Liver (tissue), 8 donors: ENCODE measurements at regions not wholly inside any gene's neighbourhood (a gene's known extent, or its start where the extent isn't known, plus 50 kb on each side); places are given as distances from the start of the nearest gene placed in this dataset.

Experiments used
- DNase-seq: peaks from one replicate; pipeline ENCODE4 v3.0.0-alpha.2; 2017; ENCODE audit warnings: low spot score
- H3K27ac ChIP-seq, 2 donors: one replicate each; pipeline ENCODE4 v1.7.0; 2013; ENCODE audit warnings: inconsistent platforms in 2 of 2, low read length in 2 of 2, control low read depth in 1 of 2, low read depth in 1 of 2, mild to moderate bottlenecking in 1 of 2
- H3K27me3 ChIP-seq, 4 donors: one replicate each; pipeline versions ENCODE4 v1.6.1 to v1.7.0; 2013; ENCODE audit warnings: low read length in 3 of 4, inconsistent platforms in 1 of 4, mild to moderate bottlenecking in 1 of 4, moderate library complexity in 1 of 4; ENCODE audit not compliant: control insufficient read depth in 4 of 4, insufficient read depth in 4 of 4
- H3K36me3 ChIP-seq, 4 donors: one replicate each; pipeline versions ENCODE4 v1.6.1 to v1.7.0; 2013; ENCODE audit warnings: low read length in 3 of 4, mild to moderate bottlenecking in 3 of 4, low read depth in 1 of 4, moderate library complexity in 1 of 4; ENCODE audit not compliant: control insufficient read depth in 4 of 4, insufficient read depth in 3 of 4
- H3K4me1 ChIP-seq, 4 donors: one replicate each; pipeline versions ENCODE4 v1.6.1 to v1.7.0; 2013; ENCODE audit warnings: low read length in 3 of 4, mild to moderate bottlenecking in 3 of 4, moderate library complexity in 1 of 4; ENCODE audit not compliant: control insufficient read depth in 4 of 4, insufficient read depth in 4 of 4
- H3K4me3 ChIP-seq, 3 donors: one replicate each; pipeline versions ENCODE4 v1.6.1 to v1.7.0; 2013; ENCODE audit warnings: low read length in 3 of 3, control low read depth in 1 of 3, low read depth in 1 of 3, mild to moderate bottlenecking in 1 of 3
- H3K9ac ChIP-seq, 2 donors: one replicate each; pipeline ENCODE4 v1.7.0; 2013; ENCODE audit warnings: low read length in 2 of 2, mild to moderate bottlenecking in 2 of 2, moderate library complexity in 2 of 2, control low read depth in 1 of 2, low read depth in 1 of 2
- H3K9me3 ChIP-seq, 4 donors: one replicate each; pipeline versions ENCODE4 v1.6.1 to v1.7.0; 2013; ENCODE audit warnings: low read length in 3 of 4; ENCODE audit not compliant: control insufficient read depth in 4 of 4
- ATF3 ChIP-seq: IDR thresholded peaks from 2 replicates; pipeline ENCODE4 v1.6.1; 2016; ENCODE audit warnings: antibody characterized with exemption
- CTCF ChIP-seq: fragments of 150-350 bp; IDR thresholded peaks from 2 replicates; pipeline ENCODE4 v1.5.1; 2017; ENCODE audit warnings: improper control_type of control experiment, low read depth, low read length; ENCODE audit not compliant: missing input control
- EGR1 ChIP-seq, 2 donors: IDR thresholded peaks; 2 replicates each; pipeline ENCODE4 v1.6.1; 2016 to 2018; ENCODE audit warnings: antibody characterized with exemption in 2 of 2, low read depth in 2 of 2
- FOXA1 ChIP-seq: IDR thresholded peaks from 2 replicates; pipeline ENCODE4 v1.6.1; 2016; ENCODE audit warnings: antibody characterized with exemption
- GABPA ChIP-seq, 2 donors: IDR thresholded peaks in 1 of 2; conservative IDR thresholded peaks in 1 of 2; 2 replicates each; pipeline ENCODE4 v1.6.1; 2016; ENCODE audit warnings: antibody characterized with exemption in 2 of 2, mild to moderate bottlenecking in 1 of 2, moderate library complexity in 1 of 2
- HNF4A ChIP-seq, 2 donors: conservative IDR thresholded peaks; 2 replicates each; pipeline ENCODE4 v1.6.1; 2016; ENCODE audit warnings: antibody characterized with exemption in 2 of 2, mild to moderate bottlenecking in 2 of 2
- HNF4G ChIP-seq: IDR thresholded peaks from 2 replicates; pipeline ENCODE4 v1.6.1; 2016; ENCODE audit warnings: antibody characterized with exemption
- JUND ChIP-seq, 2 donors: IDR thresholded peaks; 2 replicates each; pipeline ENCODE4 v1.6.1; 2016; ENCODE audit warnings: antibody characterized with exemption in 2 of 2
- MAX ChIP-seq: IDR thresholded peaks from 2 replicates; pipeline ENCODE4 v1.6.1; 2016; ENCODE audit warnings: antibody characterized with exemption
- NR2F2 ChIP-seq: IDR thresholded peaks from 2 replicates; pipeline ENCODE4 v1.6.1; 2016; ENCODE audit warnings: antibody characterized with exemption
- REST ChIP-seq: IDR thresholded peaks from 2 replicates; pipeline ENCODE4 v1.6.1; 2016; ENCODE audit warnings: antibody characterized with exemption, mild to moderate bottlenecking
- TAF1 ChIP-seq: conservative IDR thresholded peaks from 2 replicates; pipeline ENCODE4 v1.6.1; 2016; ENCODE audit warnings: antibody characterized with exemption, mild to moderate bottlenecking
- YY1 ChIP-seq: IDR thresholded peaks from 2 replicates; pipeline ENCODE4 v1.6.1; 2016; ENCODE audit warnings: antibody characterized with exemption, mild to moderate bottlenecking
- WGBS: extraction: QIAGEN DNeasy Blood & Tissue Kit; methylation state at CpG from one replicate; pipeline ENCODE4 v1.1.7; 2013; 5-methylcytosine and 5-hydroxymethylcytosine counted together
- donor health status: healthy.
- donor health status: healthy.
- donor health status: healthy.
- donor health status: healthy.
- donor health status: healthy.

GRCh38 chr5:120014535-120014934 is 385.2 kb downstream of the FAM170A start:
- Histone ChIP-seq H3K36me3 (no peaks in the 10 kb centered on the region), H3K27ac (no peak overlapping the region), H3K9ac (no peak overlapping the region), H3K9me3 (no peaks in the 10 kb centered on the region), H3K27me3 (peaks cover 0 to 3% (median 0%) of the 10 kb centered on the region in 4 donors), H3K4me3 (no peak overlapping the region), H3K4me1 (no peaks in the 10 kb centered on the region)
- no peak for DNase-seq
- TF ChIP-seq EGR1 (IDR thresholded peaks at IDR 0.05; ENCODE audit: low read depth in 2 of 2) (no peak), NR2F2 (no peak), HNF4G (no peak), TAF1 (no peak), MAX (no peak)
- WGBS: 70% methylated on average over 3 of the region's 3 CpGs

- Histone ChIP-seq H3K4me3 (no peak overlapping the region), H3K36me3 (no peaks in the 10 kb centered on the region), H3K4me1 (no peaks in the 10 kb centered on the region), H3K27ac (no peak overlapping the region), H3K27me3 (peaks cover 0 to 2% (median 0%) of the 10 kb centered on the region in 4 donors), H3K9me3 (no peaks in the 10 kb centered on the region), H3K9ac (no peak overlapping the region)
- no peak for DNase-seq
- no peak for TF ChIP-seq HNF4G
- no peak for TF ChIP-seq GABPA (IDR thresholded peaks at IDR 0.05 in 1 of 2, conservative IDR thresholded peaks at IDR 0.05 in 1 of 2)
- WGBS: 52% methylated on average over 2 of the region's 2 CpGs
Measured at GRCh38 chr5:120016717-120017382, 387.5 kb downstream of the FAM170A start.

- no peak overlapping the region for H3K27ac ChIP-seq
- no peak overlapping the region for H3K4me3 ChIP-seq
- H3K9me3 ChIP-seq: no peaks in the 10 kb centered on the region
- no peak overlapping the region for H3K9ac ChIP-seq
- TF ChIP-seq YY1 (no peak), REST (no peak), MAX (no peak)
- H3K27me3 ChIP-seq: no peaks in the 10 kb centered on the region
- no peaks in the 10 kb centered on the region for H3K4me1 ChIP-seq
- no peak for DNase-seq
- no peaks in the 10 kb centered on the region for H3K36me3 ChIP-seq
Measured at GRCh38 chr5:120017513-120017912, 388.2 kb downstream of the FAM170A start.

- DNase-seq: no peak
- no peaks in the 10 kb centered on the region for H3K36me3 ChIP-seq
- H3K9me3 ChIP-seq: no peaks in the 10 kb centered on the region
- H3K27ac ChIP-seq: no peak overlapping the region
- H3K9ac ChIP-seq: no peak overlapping the region
- no peaks in the 10 kb centered on the region for H3K4me1 ChIP-seq
- TF ChIP-seq NR2F2 (no peak), HNF4A (conservative IDR thresholded peaks at IDR 0.05) (no peak), ATF3 (no peak), JUND (IDR thresholded peaks at IDR 0.05) (no peak), CTCF (no peak), EGR1 (IDR thresholded peaks at IDR 0.05; ENCODE audit: low read depth in 2 of 2) (no peak), FOXA1 (no peak)
- H3K27me3 ChIP-seq: no peaks in the 10 kb centered on the region
- no peak overlapping the region for H3K4me3 ChIP-seq
Measured at GRCh38 chr5:120035181-120035580, 405.8 kb downstream of the FAM170A start.
